Inflammatory macrophage (primary cell): ENCODE measurements at regions not wholly inside any gene's neighbourhood (a gene's known extent, or its start where the extent isn't known, plus 50 kb on each side); places are given as distances from the start of the nearest gene placed in this dataset.
"Not testable (repeated sequence)": the region's sequence is repeated elsewhere in the genome, so short reads cannot be mapped to it uniquely, and the experiment has no call there.

ENCODE experiments used
- DNase-seq, 2 donors: peaks; one replicate each; pipeline ENCODE4 v3.0.0-alpha.2; 2020 to 2022

DNA sequence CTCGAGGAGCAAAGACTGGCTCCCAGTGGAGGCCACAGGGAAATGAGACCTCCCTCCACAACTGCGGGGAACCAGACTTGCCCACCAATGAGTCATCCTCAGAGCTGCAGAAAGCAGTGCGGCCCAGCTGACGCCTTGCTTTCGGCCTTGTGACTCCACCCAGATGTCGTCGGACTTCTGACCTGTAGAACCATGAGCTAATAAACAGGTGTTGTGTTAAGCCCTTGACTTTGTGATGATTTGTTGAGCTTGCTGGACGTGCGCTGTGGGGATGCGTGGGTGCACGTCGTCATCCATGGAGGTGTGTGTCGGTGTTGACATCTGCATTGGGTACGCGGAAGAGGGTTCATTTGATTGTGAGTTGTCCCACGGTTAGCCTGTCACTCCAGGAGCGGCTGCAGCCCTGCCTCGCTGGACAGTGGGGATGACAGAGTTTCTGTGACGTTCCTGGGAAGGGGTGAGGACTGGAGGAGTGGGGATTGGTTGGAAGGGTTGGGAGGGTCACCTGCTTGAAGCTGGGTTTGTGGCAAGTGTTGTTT is 154.1 kb downstream of the SH3BP4 start:
- no peak for DNase-seq

DNA sequence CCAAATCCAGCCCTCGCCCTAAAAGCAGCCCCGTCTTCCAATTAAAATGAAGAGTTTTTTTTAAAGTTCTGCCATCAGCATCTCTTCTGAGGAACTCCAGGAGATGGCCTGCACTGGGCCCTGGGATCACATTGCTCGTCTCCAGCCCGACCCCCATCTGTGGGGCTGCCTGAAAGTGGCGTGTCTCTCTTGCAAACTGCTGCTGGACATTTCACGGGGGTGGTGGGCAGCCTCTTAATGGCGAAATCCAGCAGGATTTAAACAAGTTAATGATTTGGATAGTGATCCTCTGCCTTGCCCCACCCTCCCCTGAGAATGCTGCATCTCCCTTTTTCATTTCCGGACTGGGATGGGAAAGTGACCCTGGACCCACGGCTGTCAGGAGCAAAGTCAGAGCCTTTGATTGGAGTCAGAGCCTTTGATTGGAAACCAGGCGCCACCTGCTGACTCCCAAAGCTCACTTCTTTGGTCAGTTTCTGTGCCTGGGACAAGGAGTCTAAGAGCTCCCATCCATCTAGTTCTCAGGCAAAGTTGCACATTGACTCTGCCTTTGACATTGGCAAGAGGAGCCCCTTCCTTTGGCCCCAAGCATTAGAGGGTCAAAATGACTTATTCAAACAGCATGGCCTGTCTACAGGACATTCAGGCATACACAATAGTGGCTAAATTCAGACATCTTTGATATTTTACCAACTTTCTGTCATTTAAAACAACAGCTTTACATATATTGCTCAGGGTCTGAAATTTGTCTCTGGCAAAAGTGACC is 155.2 kb downstream of the SH3BP4 start:
- DNase-seq = peak; percentile 36 to 54

DNA sequence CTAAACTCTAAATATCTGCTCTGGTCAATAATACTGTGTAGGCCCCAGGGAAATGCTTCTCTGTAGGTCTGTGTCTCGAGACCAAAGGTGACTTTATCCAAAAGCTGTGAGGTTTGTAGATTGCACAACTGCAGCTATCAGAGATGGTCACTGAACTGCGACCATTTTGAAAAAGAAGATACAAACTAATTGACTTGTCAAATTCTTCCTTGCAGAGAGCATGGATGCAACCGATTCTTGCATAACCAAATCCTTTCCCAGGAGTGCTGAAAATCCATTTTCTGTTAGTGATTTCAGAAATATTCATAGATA is 155.8 kb downstream of the SH3BP4 start:
- DNase-seq = no peak

DNA sequence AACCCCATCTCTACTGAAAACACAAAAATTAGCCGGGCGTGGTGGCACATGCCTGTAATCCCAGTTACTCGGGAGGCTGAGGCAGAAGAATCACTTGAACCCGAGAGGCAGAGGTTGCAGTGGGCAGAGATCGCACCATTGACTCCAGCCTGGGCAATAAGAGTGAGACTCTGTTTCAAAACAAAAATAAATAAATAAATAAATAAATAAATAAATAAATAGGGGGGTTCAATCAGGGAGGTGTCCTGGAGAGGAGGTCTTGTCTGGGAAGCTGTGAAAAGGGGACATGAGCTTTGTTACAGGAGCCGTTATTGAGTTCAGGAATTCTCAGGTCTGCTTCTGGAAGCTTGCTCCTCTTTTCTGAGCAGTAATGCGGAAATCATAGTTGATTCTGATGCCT is 157.7 kb downstream of the SH3BP4 start:
- DNase-seq = not testable (repeated sequence)

DNA sequence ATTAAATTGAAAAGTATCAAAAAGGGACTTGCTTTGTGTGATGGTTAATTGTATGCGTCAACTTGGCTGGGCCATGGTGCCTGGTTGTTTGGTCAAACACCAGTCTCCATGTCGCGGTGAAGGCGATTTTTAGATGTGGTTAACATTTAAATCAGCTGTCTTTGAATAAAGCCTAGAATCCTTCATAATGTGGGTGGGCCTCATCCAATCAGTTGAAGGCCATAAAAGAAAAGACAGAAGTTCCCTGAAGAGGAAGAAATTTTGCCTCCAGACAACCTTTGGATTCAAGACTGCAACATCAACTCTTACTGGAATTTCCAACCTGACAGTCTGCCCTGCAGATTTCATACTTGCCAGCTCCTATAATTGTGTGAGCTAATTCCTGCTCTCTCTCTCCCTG is 160.5 kb downstream of the SH3BP4 start:
- DNase-seq = no peak

DNA sequence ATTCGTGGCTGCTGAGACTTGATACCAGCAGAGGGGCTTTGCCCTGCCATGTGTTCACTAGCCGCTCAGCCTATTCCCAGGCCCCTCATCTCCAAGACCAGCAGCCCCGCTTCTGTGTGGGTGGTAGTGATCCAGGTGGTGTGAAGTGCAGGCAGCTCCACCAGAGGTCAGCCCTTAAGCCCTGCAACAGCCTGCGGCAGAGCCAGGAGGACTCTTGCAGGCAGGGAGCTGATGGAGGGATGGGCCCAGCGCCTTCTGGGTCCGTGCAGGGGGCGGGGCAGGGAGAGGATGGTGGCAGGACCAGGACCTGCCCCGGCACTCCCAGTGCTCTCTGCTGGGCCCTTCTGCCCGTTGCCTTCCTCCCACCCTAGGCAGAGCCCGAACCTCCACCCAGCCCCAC is 162.0 kb downstream of the SH3BP4 start:
- DNase-seq = no peak

DNA sequence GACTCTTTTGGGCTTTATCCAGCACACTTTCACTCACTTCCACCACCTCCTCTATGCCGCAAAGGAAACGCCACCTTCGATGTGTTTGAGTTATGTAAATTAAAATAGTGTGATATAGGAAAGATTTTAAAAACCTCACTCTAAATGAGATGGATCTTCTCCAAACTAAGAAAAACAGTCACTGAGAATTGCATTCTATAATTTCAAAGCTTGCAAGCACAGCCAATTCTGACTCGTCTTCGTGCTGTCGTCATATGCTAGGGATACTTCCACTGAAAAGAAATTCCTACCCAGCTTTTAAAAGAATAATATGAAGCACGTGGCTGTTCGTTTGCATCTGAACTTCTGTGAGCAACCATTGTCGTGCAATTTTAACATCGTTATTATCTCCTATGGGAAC is 162.5 kb downstream of the SH3BP4 start:
- DNase-seq = no peak

DNA sequence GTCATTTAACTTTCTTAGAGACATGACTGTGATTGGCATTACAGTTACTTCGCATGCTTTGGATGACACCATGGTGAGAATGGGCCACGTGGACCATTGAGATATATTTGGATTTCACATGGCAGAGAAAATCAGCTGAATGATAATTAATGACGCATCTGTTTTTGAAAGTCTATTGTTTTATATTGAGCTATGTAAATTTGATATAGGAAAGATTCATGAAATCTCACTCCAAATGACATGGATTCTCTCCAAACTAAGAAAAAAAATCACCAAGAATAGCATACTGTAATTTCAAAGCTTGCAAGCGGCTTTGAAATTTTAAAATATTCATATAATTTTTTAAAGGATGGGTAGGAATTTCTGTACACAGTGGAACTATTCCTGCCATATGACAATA is 163.7 kb downstream of the SH3BP4 start:
- no peak for DNase-seq

DNA sequence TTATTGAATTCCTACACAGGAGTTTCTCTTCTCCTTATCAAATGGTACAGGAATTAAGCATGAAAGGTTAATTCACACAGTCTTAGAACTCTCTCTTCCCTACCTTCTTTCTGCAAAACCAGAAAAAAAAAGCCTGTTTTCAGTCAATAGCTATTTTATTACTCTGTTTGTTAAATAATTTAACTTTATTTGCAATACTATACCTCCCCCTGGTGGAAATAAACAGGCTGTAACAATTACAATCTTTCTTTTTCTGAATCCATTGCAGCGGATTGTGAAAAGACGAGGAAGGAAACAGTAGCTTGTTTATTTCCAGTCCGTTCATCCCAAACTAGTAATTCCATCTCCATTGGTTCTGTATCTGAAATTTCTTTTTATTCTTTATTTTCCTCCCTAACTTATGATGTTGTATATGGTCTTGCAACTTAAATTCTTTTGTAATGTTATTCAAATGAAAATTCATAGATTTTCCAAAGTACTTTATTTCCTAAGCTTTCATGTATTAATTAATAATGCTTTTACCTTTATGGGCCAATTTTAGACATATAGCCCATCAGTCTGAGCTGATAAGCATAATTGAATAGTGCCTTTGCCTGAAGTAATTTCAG is 165.2 kb downstream of the SH3BP4 start:
- peak in 1 of 2 donors; percentile 58 for DNase-seq

DNA sequence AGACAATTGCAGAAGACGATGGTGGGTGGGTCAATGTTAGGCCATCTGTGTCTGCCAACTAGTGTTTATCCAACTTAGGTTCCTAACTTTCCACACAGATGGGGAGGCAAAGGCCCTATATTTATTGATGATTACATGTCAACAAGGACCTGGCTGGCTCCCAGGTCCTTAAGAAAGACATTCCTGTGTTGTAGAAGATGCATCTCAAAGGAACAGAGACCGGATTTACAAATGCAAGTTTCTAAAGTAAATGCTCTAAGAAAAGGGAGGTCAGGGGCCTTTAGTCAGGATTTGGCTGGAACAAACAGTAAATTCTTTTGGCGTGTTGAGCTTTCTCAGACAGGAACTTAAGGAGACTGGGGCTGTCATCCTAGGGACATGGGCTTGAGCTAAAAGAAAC is 175.0 kb downstream of the SH3BP4 start:
- DNase-seq = no peak

DNA sequence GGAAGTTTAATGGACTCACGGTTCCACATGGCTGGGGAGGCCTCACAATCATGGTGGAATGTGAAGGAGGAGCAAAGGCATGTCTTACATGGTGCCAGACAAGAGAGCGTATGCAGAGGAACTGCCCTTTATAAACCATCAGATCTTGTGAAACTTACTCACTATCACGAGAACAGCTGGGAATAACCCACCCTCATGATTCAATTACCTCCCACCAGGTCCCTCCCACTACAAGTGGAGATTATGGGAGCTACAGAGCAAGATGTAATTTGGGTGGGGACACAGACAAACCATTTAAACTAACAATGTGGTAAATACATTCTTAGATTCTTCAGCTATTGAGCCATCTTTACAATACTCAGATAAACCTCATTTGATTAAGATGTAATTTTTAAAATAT is 176.1 kb downstream of the SH3BP4 start:
- peak; percentile 4 to 8 for DNase-seq

DNA sequence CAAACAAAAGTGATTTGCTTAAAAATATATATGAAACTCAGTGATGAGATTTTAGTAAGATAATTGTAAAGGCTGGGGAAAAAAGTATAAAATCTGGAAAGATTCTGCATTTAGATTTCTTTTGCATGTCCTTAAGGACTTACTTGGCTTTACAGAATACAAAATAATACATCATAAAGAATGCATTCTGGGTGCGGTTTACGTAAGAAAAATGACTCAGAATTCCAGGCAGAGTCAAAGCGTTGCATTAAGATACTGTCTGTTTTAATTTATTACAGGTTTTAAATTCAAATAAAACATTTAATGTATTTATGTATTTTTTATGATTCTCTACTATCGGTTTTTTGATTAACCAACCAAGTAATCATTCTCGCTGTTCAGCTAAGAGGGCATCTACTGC is 178.0 kb downstream of the SH3BP4 start:
- DNase-seq = no peak

DNA sequence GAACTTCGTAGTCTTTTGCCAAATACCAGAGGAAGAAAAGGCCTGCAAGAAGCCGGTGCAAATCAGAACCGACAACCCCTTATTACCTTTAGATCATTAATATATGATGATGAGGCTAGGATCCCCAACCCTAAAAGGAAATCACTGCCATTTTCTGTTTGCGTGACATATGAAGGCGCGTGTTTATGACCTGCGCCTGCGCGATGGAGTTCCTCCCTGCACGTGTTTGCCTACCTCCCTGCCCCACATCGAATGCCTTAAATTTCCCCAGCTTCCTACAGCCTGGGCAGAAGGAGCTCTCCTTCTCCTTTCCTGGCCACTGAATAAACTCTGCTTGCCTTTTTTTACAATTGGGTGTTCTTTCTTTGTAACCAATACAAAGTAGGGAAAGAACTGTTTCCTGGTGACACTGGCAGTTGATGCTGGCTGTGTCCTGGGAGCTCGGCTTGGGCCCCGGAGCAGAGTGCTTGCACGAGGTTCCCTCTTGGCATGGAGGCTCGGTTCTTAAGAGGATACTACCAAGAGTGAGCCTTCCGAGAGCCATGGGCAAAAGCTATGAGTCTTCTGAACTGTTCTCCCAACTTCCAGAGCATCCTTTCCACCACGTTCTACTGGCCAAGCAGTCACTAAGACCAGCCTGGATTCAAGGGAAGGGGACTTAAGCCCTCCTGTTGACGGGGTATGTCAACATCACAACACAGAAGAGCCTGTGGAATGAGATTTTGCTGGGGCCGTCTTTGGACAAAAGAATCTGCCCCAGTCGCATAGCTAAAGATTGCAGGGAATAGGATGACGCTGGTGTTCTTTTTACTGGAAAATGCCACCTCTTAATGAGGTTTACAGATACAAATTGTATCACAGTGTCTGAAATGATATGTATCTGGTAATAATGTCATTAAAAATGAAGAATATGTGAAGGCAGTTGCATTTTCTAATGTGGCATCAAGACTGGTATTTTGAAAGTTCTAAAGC is 179.8 kb downstream of the SH3BP4 start:
- DNase-seq = no peak

DNA sequence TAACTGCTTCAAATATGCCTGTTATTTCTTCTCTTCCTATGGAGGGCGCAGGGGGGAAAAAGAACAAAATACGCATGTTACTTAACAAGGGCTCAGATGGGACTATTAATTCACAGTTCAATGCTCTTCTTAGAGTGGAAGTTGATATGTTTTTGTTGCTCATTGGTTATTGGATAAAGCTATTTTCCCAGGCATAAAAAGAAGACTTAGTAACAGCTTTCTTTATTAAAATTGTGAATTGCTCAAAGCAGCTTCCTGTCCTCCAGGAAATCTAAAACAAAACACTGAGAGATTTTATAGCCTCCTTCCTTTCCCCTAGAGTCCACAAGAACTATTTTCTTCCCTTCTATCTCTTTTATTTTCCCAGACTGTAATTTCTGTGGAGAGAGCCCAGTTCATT is 180.8 kb downstream of the SH3BP4 start:
- DNase-seq = no peak

DNA sequence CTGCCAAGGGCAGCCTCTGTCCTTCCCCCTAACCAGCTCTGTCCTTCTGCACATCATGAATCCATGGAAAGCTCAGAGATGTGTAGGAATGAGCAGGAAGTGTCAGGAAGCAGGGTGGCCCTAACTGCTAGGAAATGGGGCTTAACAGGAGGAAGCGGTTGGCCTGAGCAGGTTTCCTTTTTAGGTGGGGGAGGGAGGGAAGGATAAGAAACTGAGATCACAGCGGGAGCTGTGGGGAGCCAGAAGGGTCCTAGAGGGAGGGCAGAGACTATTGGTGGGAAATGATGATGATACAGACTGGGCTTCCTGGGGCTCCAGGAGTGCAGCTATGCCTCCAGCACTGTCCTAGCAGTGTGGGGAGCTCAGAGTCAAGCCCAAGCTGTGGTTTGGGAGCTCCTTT is 182.0 kb downstream of the SH3BP4 start:
- DNase-seq = no peak

DNA sequence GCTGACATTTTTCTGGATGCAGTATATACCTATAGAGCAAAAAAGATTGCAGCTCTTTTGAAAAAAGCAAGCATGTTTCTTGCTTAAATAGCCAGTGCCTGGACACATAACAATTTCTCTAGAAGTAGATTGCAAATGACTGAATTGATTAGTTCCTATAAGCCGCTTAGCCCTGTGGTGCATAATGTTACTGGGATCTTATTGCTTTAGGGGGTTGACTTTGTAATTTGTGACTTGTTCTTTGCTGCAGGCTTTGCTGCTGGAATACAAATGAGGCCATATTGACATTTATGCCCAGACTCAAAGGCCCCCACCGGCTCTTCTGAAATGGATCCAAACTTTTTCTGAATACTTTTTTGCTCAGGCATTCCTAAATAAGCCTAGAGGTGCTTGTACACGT is 182.6 kb downstream of the SH3BP4 start:
- no peak for DNase-seq

DNA sequence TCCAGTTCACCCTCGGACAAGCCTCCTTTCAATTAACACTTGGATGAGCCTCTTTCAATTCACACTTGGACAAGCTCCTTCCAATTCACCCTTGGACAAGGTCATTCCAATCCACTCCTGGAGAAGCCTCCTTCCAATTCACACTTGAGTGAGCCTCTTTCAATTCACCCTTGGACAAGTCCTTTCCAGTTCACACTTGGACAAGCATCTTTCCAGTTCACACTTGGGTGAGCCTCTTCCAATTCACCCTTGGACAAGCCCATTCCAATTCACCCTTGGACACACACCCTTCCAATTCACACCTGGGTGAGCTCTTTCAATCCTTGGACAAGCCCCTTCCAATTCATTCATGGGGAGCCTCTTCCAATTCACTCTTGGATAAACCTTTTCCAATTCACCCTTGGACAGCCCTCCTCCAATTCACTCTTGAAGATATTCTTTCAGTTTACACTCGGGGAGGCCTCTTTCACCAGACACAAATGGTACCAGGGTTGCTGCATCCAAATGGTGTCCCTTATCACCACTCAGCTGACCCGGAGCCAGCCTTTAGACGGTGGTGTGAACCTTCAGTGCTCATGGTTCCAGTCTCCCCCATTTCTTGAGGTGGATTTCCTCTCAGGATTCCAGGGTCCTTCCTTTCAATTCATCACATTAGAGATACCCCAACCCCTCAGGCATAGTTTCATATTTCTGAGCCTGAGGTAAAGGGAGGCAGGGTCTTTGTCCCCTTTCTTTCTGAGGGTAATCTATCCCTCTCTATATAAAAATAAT is 183.6 kb downstream of the SH3BP4 start:
- no peak for DNase-seq

DNA sequence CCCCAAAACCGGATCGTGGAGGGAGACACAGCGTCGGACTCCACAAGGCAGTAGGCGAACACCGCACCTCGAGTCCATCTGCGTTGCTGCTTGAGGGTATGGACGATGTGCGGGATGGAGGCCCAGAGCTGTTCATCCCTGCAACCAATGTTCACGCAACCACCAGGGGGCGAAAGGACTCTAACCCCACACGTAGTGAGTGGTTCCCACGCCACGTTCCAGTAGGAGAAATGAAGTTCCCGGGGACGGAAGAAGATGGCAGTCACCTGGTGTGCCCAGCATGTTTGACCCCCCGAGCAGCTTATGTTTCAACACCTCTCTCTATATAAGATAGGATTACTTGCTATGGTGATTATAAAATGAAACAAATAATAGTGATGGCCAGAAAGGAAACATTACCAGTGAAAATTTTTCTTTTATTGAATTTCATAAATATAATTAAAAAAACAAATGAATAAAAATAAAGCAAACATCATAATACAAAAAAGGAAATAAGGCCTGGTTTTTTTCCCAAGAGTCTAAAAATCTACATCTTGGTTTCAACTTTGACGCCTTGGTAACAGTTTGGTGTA is 184.3 kb downstream of the SH3BP4 start:
- DNase-seq = peak; percentile 32 to 65

DNA sequence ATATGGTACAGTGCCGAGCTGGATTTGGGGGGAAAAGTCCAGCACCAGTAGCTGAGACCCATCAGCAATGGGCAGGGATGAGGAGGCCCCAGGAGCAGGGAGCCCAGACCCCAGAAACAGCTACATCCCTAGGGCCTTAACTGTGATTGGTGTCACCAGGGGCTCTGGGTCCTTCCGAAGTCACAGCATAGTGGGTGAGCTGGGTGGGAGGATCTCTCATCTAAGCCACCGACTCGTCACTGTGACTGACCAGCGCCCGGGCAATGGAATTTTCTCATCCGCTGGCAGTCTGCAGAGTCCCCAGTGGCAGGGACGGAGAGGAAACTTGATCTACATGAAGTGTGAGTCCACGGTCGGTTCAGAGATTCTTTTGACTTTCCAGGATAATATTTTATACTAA is 186.5 kb downstream of the SH3BP4 start:
- DNase-seq = no peak

DNA sequence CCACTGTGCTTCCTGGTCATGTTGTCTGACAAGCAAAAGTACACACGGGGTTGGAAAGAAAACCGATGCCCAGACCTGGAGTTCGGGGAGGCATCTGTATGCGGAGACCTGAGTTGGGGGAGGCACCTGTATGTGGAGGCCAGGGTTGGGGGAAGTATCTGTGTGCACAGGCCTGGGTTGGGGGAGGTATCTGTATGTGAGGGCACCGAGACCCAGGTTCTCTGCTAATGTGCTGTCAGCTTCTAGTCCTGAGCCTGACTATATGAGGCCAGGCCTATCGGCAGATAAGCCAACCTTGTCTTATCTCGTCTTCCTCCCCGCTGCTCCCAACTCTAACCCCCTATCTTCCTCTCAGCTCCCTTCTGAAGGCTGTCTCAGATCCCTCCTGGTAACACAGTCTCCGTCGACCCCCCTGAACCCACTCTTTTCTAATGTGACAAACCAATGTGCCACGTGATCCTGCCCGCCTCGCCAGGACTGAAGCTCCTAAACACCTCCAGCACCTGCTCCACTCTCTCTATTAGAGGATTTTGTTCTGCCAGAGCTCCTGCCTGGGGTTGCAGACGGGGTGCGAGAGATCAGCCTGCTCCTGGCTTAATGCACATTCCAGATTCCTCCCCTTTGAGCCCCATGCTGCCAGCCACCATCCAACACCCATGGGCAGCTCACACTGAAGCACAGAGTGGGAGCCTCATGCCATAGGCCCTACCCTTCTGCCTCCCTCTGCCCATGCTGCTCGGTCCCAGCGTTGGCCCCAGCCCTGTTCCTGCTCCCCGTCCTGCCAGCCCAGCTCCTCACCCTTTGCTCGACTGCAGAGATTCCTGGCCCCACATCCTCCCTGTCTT is 188.4 kb downstream of the SH3BP4 start:
- DNase-seq = no peak

DNA sequence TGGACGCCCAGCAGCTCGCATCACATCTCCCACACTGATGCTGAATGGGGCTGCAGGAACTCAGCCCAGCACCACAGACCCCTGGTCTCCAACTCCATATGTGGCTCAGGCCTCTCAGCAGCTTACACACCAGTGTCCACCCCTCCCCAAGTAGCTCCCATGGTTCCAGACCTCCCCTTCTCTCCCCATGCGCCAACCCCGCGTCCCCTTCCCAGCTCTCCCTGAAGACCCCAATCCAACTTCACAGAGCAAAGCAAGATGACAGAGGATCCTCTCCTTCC is 188.9 kb downstream of the SH3BP4 start:
- DNase-seq = no peak
